Fibroblast of peridontal ligament (primary cell): ENCODE measurements at regions not wholly inside any gene's neighbourhood (a gene's known extent, or its start where the extent isn't known, plus 50 kb on each side); places are given as distances from the start of the nearest gene placed in this dataset.
"Not testable (repeated sequence)": the region's sequence is repeated elsewhere in the genome, so short reads cannot be mapped to it uniquely, and the experiment has no call there.

Experiments used
- DNase-seq: peaks from one replicate; pipeline ENCODE4 v3.0.0-alpha.2; 2010; ENCODE audit errors: extremely low read depth

DNA sequence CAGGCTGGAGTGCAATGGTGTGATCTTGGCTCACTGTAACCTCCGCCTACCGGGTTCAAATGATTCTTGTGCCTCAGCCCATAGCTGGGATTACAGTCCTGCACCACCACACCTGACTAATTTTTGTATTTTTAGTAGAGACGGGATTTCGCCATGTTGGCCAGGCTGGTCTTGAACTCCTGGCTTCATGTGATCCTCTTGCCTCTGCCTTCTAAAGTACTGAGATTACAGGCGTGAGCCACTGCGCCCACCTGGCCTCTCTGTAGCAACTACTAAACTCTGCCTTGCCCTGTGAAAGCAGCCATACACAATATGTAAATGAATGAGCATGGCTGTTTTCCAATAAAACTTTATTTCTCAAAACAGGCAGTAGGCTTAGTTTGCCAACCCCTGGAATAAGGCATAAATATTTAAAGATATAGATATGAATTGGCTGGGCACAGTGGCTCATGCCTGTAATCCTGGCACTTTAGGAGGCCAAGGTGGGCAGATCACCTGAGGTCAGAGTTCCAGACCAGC is 127.9 kb upstream of the ZNF217 start:
- DNase-seq = not testable (repeated sequence)

DNA sequence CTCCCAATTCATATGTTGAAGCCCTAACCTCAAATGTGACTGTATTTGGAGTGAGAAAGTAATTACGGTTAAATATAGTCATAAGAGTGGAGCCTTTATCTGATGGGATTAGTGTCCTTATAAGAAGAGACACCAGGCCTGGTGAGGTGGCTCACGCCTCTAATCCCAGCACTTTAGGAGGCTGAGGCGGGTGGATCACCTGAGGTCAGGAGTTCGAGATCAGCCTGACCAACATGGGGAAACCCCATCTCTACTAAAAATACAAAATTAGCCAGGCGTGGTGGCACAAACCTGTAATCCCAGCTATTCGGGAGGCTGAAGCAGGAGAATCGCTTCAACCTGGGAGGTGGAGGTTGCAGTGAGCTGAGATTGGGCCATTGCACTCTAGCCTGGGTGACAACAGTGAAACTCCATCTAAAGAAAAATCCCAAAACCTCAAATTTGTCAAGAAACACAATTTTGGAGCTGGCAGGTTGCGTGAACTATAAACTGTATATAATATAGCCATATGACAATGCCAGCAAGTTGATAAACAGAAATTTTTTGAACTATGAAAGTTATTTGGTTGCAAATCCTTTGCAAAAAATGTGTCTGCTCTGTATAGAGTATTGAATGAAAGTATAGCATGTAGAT is 125.6 kb upstream of the ZNF217 start:
- DNase-seq = not testable (repeated sequence)

DNA sequence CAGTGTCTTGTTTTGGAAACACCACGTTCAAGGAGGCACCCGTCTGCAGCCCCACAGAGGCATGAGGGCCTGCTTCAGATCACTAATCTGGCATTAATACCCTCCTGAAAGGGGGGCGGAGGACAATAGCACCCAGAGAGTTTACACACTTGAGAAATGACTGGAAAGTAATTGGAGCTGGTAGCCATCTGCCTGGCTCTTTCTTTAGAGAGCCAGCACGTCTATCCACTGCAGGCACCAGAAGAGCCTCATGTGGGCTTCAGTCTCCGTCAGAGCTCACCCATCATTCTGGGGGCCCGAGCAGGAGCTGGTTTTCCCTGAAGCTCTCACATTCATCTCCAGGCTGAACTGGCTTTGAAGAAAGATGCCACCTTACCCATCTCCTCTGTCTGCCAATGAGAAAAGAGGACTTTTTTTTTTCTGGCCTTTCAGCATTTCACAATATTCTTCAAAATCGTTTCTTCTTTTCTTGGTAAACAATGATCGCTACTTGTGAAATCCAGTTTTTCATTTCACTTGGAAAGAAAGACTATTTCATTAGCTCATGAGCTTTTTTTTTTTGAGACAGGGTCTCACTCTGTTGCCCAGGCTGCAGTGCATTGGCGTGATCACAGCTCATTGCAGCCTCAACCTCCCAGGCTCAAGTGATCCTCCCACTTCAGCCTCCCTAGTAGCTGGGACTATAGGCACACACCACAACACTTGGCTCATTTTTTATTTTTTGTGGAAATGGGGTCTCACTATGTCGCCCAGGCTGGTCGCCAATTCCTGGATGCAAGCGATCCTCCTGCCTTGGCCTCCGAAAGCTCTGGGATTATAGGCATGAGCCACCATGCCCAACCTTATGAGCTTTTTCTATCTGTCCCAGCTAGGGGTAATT is 124.7 kb upstream of the ZNF217 start:
- no peak for DNase-seq

DNA sequence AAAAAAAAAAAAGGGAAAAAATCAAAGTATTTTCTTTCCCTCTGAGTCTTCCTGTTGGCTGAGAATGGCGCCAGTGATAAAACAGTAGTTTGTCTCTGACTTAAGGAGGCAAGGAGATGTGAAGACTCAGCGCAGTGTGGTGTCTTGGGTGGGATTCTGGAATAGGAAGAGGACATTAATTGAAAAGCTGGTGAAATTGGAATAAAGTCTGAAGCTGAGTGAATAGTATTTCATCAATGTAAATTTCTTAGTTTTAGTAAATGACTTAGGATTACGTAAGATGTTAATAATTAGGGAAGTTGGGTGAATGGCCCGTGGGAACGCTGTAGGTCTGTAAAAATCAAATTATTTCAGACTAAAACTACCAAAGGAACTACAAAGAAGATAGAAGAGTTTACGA is 122.8 kb upstream of the ZNF217 start:
- no peak for DNase-seq

DNA sequence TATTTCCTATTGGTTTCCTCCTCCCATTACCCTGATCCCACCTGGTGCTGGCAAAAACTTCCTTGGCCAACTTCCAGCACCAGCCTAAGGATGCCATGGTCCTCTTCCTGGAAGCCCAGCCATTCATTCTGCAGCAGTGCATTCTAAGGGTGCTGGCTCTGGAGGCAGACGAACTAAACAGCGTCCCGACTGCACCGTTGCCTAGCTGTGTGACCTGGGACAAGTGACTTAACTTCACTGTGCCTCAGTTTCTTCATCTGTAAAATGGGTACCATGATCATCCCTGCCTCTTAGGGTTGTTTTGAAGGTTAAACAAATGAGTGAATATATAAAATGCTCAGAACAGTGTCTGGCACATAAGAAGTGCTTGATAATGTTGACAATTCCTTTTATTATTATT is 120.9 kb upstream of the ZNF217 start:
- DNase-seq = no peak

DNA sequence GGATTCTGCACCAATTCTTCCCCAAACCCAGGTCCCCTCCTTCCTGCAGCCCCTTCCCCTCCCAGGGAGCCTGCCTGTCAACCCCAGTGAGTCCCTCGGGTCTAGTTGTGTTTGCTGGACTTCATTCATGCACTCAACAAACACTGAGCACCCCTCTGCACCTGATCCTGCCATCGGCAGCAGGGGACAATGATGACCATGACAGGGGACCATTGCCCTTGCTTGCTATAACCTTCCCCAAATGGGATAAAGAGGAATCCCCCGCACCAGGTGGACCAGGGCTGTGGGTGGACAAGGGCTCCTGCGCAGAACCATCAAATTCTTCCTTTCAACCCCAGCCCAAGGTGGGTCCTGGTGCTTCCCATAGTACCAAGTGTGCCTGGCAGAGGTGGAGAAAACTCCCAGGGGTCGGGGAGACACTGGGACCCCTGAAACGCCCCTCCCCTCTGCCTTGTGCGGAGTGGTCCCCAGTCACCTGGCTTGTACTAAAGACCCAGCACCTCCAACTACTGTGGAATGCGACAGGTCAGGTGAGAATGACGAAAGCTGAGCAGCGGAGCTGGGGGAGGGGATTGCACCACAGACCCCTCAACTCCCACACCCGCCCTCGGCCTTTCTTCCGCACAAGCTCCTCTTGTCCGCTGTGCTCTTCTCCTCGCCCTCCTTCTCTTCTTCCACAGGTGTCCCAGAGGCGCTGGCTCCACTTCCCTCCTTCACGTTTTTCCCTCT is 119.9 kb upstream of the ZNF217 start:
- no peak for DNase-seq

DNA sequence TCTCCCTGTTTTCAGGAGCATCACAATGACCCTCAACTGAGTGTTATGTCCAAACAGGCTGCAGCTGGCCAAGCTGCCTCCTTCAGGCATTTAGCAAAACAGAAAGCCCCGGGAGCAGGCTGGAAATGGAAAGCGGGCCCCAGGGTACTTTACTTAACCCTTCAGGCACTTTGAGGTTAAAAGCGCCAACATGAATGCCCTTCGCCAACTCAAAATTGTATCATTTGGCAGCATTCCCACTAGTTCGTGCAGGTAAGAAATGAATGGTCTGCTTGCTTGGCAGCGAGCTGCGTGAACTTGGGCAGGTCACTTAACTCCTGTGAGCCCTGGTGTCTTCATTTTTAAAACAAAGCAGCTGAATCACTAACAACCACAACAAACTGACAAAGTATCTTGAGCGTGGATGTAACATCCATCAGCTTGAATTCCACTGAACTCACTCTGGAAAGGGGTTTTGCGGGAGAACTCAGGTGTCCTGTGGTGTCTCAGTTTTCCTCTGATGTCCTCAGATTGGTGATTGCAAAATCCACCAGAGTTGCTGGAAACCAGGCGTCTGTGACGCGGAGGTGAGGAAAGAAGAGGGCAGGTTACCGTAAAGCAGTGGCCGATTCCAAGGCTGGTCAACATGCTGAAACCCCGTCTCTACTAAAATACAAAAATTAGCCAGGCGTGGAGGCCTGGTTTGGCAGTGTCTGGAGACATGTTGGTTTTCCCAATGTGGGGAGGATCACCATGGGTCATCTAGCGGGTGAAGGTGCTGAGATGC is 118.8 kb upstream of the ZNF217 start:
- no peak for DNase-seq

DNA sequence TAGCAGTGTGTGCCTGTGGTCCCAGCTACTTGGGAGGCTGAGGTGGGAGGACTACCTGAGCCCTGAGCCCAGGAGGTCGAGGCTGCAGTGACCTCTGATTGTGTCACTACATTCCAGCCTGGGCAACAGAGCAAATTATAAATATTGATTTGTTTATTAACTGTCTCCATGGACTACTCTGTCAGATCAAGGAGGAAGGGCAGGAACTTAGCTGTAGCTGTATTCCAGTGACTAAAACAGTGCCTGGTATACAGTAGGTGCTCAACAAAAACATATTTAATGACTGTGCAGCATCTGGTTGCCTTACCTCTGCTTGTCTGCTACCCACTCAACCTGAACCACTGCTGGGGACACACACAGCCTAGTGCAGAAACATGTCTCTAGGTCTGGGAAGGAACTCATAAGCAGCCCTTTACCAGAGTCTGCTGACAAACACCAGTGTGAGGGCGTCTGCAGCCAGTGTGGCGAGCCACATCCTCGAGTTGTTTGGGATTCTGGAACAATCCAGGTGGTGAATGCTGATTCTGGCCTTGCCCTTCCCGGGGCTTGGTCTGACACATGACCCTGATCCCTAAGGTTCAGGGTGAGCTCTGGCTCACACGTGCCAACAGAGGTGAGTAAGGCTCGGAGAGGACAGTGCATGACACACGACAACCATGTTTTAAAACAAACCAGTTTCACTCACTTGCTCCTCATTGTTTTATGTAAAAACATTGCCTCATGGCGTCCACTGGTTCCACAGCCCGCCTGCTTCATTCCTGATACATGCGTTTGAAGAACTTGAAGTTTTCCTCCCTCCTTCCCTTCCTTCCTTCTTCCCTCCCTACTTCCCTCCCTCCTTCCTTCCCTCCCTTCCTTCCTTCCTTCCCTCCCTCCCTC is 117.9 kb upstream of the ZNF217 start:
- no peak for DNase-seq

DNA sequence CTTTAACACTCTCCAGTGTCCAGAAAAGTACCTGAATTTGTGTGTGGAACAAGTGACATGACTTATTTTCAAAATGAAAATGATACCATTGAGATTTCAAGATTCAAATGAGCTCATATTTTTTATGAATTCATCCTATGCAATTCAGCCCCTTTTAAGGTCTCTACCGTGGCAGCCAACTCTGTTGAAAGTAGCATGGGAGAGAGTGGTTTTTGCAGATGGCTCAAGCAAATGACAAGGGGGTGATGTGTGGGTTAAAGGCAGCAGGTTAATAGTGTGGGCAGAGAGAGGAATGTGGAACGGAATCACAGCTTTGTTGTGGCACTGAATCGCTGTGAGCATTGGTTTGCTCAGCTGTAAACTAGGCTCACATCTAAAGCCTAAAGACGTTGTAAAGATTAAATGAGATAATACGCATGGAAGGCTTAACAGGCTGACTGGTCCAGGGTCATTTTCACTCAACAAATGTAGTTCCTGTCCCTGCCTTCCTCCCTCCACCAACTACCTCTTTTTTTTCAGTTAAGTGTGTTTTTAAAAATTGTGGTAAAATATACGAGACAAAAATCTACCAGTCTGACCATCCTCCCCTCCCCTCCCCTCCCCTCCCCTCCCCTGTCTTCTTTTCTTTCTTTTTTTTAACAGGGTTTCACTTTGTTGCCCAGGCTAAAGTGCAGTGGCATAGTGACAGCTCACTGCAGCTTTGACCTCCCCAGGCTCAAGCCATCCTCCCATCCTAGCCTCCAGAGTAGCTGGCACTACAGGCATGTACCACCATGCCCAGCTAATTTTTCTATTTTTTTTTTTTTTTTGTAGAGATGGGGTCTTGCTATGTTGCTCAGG is 114.7 kb upstream of the ZNF217 start:
- peak; percentile 51 for DNase-seq

DNA sequence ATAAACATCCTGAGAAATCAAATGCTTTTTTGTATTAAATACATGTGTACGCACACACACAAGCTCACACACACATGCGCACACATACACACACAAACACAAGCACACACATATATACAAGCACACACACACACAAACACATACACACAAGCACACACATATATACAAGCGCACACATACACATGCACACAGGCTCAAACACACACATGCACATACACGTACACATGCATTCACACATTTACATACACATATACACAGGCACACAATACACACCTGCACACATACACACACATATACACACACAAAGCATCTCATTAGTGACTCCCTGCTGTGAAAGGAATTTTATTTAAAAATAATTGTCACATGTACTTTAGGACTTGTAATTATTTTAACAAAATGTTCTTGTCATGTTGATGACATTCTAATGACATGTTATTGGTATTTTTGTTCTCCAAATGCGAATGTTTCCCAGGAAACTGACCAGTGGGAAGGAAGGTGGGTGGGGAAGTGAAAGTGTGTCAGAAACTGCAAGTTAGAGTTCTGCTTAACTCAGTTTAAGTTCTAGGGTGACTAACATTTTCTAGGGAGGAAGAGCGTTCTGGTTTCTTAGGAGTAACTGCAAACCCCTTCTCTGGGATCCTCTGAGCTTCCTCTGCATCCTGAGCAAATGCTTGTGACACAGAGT is 113.9 kb upstream of the ZNF217 start:
- DNase-seq = peak; percentile 61

DNA sequence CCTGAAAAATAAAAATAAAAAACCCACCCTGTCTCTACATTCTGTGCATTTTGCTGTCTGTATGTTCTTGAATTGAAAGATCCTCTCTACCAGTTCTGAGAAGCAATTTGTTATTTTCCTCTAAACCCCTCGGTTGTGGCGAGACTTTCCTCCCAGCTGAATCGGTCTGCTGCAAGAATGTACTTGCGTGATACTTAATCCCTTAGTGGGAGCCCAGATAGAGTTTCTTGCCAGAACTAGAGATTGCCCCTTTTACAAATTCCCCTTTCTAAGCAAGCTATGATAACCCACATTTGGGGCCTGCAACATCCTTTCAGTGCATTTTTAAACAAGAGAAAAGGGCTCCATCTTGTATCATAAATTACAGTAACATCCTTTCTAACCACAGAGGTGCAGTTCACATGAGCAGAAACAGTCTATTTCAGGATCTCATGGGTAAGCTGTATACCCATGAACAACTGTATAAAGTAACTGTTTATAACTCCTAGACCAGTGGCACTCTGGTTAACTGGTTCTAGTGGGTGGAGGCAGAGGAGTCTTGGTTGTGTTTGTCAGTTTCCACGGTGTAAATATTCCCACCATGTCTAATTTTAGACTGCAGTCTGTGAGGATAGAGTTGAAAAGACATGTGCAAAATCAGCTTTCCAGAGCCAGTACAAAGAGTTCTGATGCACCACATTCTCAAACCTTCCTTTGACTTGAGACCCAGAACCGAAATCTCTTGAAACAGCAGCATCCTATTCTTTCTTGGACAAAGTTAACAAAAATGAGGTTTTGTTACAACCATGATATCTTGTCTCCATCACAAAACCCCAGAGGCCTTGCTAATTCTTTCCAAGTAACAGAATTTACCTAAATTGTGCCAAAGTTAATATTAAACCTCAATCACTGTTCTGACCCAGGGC is 113.1 kb upstream of the ZNF217 start:
- peak; percentile 83 for DNase-seq

DNA sequence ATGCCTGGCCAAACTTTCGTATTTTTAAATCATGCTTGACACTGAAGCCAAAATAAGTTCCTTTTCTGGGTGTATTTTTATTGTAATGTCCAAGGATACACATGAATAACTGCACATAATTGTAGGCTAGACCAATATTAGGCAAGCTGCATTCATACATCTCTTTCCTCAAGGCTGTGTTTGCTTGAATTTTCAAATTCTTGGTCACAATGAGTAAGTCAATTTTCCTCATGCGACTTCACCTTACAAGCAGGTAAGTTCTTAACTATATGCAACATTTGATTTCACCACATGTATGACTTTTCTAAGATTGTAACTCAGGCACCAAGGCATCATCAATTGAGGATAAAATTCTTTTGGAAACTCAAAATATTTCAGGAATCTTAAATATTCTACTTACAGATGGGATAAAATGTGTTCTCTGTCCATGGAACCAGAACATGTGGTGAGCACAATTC is 112.4 kb upstream of the ZNF217 start:
- DNase-seq = no peak

DNA sequence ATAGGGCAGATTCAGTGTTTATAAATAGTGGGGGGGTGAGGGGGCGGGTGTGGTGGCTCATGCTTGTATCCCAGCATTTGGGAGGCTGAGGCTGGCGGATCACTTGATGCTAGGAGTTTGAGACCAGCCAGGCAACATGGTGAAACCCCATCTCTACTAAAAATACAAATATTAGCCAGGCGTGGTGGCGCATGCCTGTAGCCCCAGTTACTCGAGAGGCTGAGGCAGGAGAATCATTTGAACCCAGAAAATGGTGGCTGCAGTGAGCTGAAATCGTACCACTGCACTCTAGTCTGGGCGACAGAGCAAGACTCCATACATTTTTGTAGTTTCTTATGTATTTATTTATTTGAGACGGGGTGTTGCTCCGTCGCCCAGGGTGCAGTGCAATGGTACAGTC is 109.0 kb upstream of the ZNF217 start:
- DNase-seq = no peak

DNA sequence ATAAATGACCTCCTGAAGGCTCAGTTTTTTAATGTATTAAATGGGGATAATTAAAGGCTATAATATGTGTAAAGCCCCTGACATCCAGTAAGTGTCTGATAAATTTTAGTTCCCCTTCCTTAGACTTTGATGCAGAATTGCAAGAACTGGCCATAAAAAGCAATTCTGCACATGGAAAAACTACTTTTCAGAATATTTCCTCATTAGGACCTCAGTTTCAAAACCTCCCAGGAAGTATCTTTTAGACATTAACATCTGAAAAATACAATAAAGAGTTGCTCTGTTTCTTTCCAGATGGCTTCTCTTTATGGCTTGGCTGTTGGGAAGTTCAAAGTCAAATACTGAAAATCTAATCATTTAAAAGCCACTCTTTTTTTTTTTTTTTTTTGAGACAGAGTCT is 106.3 kb upstream of the ZNF217 start:
- DNase-seq = no peak

DNA sequence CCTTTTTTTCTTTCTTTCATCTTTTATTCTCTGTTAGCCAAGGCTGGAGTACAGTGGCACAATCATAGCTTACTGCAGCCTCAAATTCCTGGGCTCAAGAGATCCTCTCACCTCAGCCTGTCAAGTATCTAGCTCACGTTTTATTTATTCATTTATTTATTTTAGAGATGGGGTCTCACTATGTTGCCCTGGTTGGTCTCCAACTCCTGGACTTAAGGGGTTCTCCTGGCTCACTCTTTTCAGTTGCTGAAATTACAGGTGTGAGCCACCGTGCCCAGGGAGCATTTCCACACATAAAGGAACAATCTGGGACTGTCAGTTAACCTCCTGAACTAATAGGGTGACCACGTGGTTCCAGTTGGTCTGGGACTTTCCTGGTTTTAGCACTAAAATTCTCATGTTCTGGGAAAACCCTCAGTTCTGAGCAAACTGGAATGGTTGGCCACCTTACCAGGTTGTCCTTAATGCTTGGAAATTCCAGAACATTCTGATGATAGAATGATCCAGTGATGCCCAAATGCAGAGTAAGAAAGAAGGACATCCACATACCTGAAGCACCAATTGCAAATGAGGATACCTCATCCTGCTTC is 105.5 kb upstream of the ZNF217 start:
- DNase-seq = no peak

DNA sequence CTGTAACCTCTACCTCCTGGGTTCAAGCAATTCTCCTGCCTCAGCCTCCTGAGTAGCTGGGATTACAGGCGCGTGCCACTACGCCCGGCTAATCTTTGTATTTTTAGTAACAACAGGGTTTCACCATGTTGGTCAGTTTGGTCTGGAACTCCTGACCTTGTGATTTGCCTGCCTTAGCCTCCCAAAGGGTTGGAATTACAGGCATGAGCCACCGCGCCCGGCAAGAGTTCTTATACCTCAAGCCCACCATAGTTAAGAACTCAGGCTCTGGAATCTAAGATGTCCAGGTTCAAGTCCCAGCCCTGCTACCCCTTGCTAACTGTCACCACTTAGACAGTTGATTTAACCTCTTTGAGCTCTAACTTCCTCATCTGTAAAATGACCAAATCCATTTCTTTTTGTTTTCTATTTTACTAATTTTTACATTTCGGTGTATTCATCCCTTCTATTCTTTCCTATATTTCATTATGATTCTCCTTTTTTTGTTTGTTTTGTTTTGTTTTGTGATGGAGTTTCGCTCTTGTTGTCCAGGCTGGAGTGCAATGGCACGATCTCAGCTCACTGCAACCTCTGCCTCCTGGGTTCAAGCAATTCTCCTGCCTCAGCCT is 104.8 kb upstream of the ZNF217 start:
- DNase-seq = no peak
